ENCODE measurements at regions not wholly inside any gene's neighbourhood (a gene's known extent, or its start where the extent isn't known, plus 50 kb on each side); places are given as distances from the start of the nearest gene placed in this dataset.

- peaks cover 34% of the 10 kb centered on the region for H3K27me3 ChIP-seq (ENCODE audit: control insufficient read depth, insufficient read depth, low read length)
- no peaks in the 10 kb centered on the region for H3K9me3 ChIP-seq (ENCODE audit: control insufficient read depth, insufficient read depth, low read depth, low read length)
- no peak overlapping the region for H3K9ac ChIP-seq (ENCODE audit: insufficient read depth, low read length)
- no peaks in the 10 kb centered on the region for H3K79me2 ChIP-seq (ENCODE audit: control insufficient read depth, insufficient read depth, low read length)
- no peak overlapping the region for H3K4me3 ChIP-seq (replicated peaks in 1 of 4; ENCODE audit: control extremely low read depth in 1 of 4, insufficient read depth in 1 of 4, low read depth in 3 of 4, low read length in 4 of 4)
- H2AFZ ChIP-seq (ENCODE audit: low read length): no peak overlapping the region
- no peak overlapping the region for H3K27ac ChIP-seq (ENCODE audit: insufficient read depth, low read length)
- H3K36me3 ChIP-seq (ENCODE audit: control insufficient read depth, insufficient read depth, low read length): no peaks in the 10 kb centered on the region
- TF ChIP-seq EZH2 (IDR thresholded peaks at IDR 0.05; ENCODE audit: low read length, missing control alignments) (no peak), CTCF (conservative IDR thresholded peaks at IDR 0.05 in 1 of 2, IDR thresholded peaks at IDR 0.05 in 1 of 2; ENCODE audit: low read depth in 1 of 2, low read length in 2 of 2) (no peak)
- H4K20me1 ChIP-seq (ENCODE audit: control insufficient read depth, extremely low read depth, insufficient read depth, low read length): no peaks in the 10 kb centered on the region
- H3K4me2 ChIP-seq (ENCODE audit: extremely low read depth, insufficient read depth, low read length): no peak overlapping the region
- H3K4me1 ChIP-seq (ENCODE audit: control insufficient read depth, extremely low read depth, insufficient read depth, low read length): no peaks in the 10 kb centered on the region
- no peak for DNase-seq (ENCODE audit: low read depth in 2 of 2)
Observed at GRCh38 chr15:96418146-96418545, 87.6 kb downstream of the NR2F2 start.

- H3K79me2 ChIP-seq (ENCODE audit: control insufficient read depth, insufficient read depth, low read length): no peaks in the 10 kb centered on the region
- H3K36me3 ChIP-seq (ENCODE audit: control insufficient read depth, insufficient read depth, low read length): no peaks in the 10 kb centered on the region
- no peaks in the 10 kb centered on the region for H3K4me1 ChIP-seq (ENCODE audit: control insufficient read depth, extremely low read depth, insufficient read depth, low read length)
- H3K4me3 ChIP-seq (replicated peaks in 1 of 4; ENCODE audit: control extremely low read depth in 1 of 4, insufficient read depth in 1 of 4, low read depth in 3 of 4, low read length in 4 of 4): no peak overlapping the region
- no peaks in the 10 kb centered on the region for H3K9me3 ChIP-seq (ENCODE audit: control insufficient read depth, insufficient read depth, low read depth, low read length)
- no peak overlapping the region for H2AFZ ChIP-seq (ENCODE audit: low read length)
- TF ChIP-seq CTCF (conservative IDR thresholded peaks at IDR 0.05 in 1 of 2, IDR thresholded peaks at IDR 0.05 in 1 of 2; ENCODE audit: low read depth in 1 of 2, low read length in 2 of 2) (no peak), EZH2 (IDR thresholded peaks at IDR 0.05; ENCODE audit: low read length, missing control alignments) (no peak)
- H3K27ac ChIP-seq (ENCODE audit: insufficient read depth, low read length): no peak overlapping the region
- H3K4me2 ChIP-seq (ENCODE audit: extremely low read depth, insufficient read depth, low read length): peak overlapping the region; percentile 36
- no peaks in the 10 kb centered on the region for H4K20me1 ChIP-seq (ENCODE audit: control insufficient read depth, extremely low read depth, insufficient read depth, low read length)
- peak; percentile 38 to 62 for DNase-seq (ENCODE audit: low read depth in 2 of 2)
- H3K9ac ChIP-seq (ENCODE audit: insufficient read depth, low read length): no peak overlapping the region
- H3K27me3 ChIP-seq (ENCODE audit: control insufficient read depth, insufficient read depth, low read length): peaks cover 17% of the 10 kb centered on the region
Observed at GRCh38 chr15:96421178-96421601, 90.7 kb downstream of the NR2F2 start.

- Histone ChIP-seq H3K79me2 (ENCODE audit: control insufficient read depth, insufficient read depth, low read length) (no peaks in the 10 kb centered on the region), H3K4me2 (ENCODE audit: extremely low read depth, insufficient read depth, low read length) (no peak overlapping the region), H3K4me1 (ENCODE audit: control insufficient read depth, extremely low read depth, insufficient read depth, low read length) (no peaks in the 10 kb centered on the region), H3K9me3 (ENCODE audit: control insufficient read depth, insufficient read depth, low read depth, low read length) (no peaks in the 10 kb centered on the region), H2AFZ (ENCODE audit: low read length) (no peak overlapping the region), H3K4me3 (replicated peaks in 1 of 4; ENCODE audit: control extremely low read depth in 1 of 4, insufficient read depth in 1 of 4, low read depth in 3 of 4, low read length in 4 of 4) (no peak overlapping the region), H3K27me3 (ENCODE audit: control insufficient read depth, insufficient read depth, low read length) (peaks cover 10% of the 10 kb centered on the region), H3K27ac (ENCODE audit: insufficient read depth, low read length) (no peak overlapping the region), H3K9ac (ENCODE audit: insufficient read depth, low read length) (no peak overlapping the region), H3K36me3 (ENCODE audit: control insufficient read depth, insufficient read depth, low read length) (no peaks in the 10 kb centered on the region), H4K20me1 (ENCODE audit: control insufficient read depth, extremely low read depth, insufficient read depth, low read length) (no peaks in the 10 kb centered on the region)
- no peak for DNase-seq (ENCODE audit: low read depth in 2 of 2)
- TF ChIP-seq CTCF (conservative IDR thresholded peaks at IDR 0.05 in 1 of 2, IDR thresholded peaks at IDR 0.05 in 1 of 2; ENCODE audit: low read depth in 1 of 2, low read length in 2 of 2) (no peak), EZH2 (IDR thresholded peaks at IDR 0.05; ENCODE audit: low read length, missing control alignments) (no peak)
Observed at GRCh38 chr15:96422125-96422524, 91.6 kb downstream of the NR2F2 start.

All from fibroblast of lung (primary cell).